ENCODE measurements at regions not wholly inside any gene's neighbourhood (a gene's known extent, or its start where the extent isn't known, plus 50 kb on each side); places are given as distances from the start of the nearest gene placed in this dataset.

DNA sequence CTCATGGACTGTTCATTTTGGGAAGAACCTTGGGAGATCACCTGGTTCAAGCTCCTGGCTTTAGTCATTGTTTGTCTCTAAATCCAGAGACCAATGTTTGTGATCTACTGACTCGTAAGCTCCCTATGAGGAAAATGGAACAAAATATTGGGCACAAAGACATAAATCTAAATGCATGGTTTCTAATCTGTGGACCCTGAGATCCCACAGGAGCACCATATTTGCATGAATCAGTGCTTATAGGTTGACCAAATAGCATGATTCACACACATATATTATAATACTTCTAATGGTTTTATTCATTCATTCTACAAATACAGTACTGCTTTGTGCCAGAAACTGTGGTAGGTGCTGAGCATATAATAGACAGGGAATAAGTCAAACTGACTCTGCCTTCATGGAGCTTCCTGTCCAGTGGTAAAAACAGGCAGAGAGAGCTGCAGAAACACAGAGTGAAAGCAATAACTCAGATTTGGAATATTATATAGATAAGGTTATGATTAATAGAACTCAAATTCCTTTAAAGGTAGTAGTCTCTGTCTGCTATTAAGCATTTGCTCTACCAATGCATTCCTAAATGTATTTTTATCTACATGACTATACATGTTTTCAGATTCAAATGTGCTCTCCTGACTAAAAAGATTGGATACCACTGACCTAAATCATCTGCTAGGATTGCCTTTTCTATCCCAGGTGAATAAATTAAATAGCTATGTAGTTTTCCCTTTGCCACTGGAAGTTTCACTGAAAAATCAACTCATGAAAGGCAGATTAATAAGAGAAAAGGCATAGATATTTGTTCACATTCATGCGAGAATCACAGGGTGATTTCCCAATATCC, 198.6 kb upstream of the CAMK1G start (continued):
- TF ChIP-seq, protein P1, sequence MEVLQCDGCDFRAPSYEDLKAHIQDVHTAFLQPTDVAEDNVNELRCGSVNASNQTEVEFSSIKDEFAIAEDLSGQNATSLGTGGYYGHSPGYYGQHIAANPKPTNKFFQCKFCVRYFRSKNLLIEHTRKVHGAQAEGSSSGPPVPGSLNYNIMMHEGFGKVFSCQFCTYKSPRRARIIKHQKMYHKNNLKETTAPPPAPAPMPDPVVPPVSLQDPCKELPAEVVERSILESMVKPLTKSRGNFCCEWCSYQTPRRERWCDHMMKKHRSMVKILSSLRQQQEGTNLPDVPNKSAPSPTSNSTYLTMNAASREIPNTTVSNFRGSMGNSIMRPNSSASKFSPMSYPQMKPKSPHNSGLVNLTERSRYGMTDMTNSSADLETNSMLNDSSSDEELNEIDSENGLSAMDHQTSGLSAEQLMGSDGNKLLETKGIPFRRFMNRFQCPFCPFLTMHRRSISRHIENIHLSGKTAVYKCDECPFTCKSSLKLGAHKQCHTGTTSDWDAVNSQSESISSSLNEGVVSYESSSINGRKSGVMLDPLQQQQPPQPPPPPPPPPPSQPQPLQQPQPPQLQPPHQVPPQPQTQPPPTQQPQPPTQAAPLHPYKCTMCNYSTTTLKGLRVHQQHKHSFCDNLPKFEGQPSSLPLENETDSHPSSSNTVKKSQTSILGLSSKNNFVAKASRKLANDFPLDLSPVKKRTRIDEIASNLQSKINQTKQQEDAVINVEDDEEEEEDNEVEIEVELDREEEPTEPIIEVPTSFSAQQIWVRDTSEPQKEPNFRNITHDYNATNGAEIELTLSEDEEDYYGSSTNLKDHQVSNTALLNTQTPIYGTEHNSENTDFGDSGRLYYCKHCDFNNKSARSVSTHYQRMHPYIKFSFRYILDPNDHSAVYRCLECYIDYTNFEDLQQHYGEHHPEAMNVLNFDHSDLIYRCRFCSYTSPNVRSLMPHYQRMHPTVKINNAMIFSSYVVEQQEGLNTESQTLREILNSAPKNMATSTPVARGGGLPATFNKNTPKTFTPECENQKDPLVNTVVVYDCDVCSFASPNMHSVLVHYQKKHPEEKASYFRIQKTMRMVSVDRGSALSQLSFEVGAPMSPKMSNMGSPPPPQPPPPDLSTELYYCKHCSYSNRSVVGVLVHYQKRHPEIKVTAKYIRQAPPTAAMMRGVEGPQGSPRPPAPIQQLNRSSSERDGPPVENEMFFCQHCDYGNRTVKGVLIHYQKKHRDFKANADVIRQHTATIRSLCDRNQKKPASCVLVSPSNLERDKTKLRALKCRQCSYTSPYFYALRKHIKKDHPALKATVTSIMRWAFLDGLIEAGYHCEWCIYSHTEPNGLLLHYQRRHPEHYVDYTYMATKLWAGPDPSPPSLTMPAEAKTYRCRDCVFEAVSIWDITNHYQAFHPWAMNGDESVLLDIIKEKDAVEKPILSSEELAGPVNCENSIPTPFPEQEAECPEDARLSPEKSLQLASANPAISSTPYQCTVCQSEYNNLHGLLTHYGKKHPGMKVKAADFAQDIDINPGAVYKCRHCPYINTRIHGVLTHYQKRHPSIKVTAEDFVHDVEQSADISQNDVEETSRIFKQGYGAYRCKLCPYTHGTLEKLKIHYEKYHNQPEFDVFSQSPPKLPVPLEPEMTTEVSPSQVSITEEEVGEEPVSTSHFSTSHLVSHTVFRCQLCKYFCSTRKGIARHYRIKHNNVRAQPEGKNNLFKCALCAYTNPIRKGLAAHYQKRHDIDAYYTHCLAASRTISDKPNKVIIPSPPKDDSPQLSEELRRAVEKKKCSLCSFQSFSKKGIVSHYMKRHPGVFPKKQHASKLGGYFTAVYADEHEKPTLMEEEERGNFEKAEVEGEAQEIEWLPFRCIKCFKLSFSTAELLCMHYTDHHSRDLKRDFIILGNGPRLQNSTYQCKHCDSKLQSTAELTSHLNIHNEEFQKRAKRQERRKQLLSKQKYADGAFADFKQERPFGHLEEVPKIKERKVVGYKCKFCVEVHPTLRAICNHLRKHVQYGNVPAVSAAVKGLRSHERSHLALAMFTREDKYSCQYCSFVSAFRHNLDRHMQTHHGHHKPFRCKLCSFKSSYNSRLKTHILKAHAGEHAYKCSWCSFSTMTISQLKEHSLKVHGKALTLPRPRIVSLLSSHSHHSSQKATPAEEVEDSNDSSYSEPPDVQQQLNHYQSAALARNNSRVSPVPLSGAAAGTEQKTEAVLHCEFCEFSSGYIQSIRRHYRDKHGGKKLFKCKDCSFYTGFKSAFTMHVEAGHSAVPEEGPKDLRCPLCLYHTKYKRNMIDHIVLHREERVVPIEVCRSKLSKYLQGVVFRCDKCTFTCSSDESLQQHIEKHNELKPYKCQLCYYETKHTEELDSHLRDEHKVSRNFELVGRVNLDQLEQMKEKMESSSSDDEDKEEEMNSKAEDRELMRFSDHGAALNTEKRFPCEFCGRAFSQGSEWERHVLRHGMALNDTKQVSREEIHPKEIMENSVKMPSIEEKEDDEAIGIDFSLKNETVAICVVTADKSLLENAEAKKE (CRISPR knock-in tag; IDR thresholded peaks at IDR 0.05): no peak

DNA sequence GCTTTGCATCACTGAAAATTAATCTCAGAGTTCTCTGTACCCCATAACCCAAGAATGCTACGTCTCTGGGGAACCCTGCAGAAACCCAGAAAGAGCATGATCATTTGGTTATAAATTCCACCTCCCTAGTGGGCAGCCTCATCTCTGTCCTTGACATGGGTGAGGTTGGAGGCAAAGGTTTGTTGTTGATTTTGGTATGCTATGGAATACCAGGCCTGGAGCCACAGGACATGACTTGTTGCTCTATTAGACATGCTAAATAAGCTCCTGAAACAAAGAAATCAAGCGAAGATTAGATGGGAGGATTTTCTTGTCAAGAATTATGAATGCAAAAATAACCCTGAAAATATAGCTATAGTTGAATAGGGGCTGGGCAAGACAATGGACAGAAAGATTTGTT, 197.4 kb upstream of the CAMK1G start:
- H3F3A ChIP-seq (replicated peaks; ENCODE audit: low read depth): 0 out of 2 replicates have a peak, but pooled peaks cover 3% of the 10 kb centered on the region
- no peak overlapping the region for H3K27ac ChIP-seq (ENCODE audit: low read depth)
- H3K9me2 ChIP-seq (ENCODE audit: insufficient read depth): peaks cover 24% of the 10 kb centered on the region
- H2AFZ ChIP-seq: no peak overlapping the region
- no peak for ATAC-seq
- peaks cover 41% of the 10 kb centered on the region for H3K4me1 Mint-ChIP-seq
- H3K27me3 ChIP-seq (ENCODE audit: insufficient read depth): no peaks in the 10 kb centered on the region
- H3K4me3 Mint-ChIP-seq: no peak overlapping the region
- H3K36me3 Mint-ChIP-seq (ENCODE audit: low read depth): peaks cover 4% of the 10 kb centered on the region; the same call in 2 of the 3 replicates
- H3K9me3 Mint-ChIP-seq: no peaks in the 10 kb centered on the region
- H3K36me3 ChIP-seq (ENCODE audit: insufficient read depth): no peaks in the 10 kb centered on the region
- no peak overlapping the region for H3K4me3 ChIP-seq
- H3K79me2 ChIP-seq (replicated peaks; ENCODE audit: insufficient read depth): no peaks in the 10 kb centered on the region
- H3K27ac Mint-ChIP-seq: no peak overlapping the region
- peaks cover 4% of the 10 kb centered on the region for H3K27me3 Mint-ChIP-seq (ENCODE audit: insufficient read depth, low read depth, poor library complexity)
- H4K20me1 ChIP-seq (replicated peaks; ENCODE audit: insufficient read depth): no peaks in the 10 kb centered on the region
- no peak overlapping the region for H3K4me2 ChIP-seq
- H3K4me1 ChIP-seq (ENCODE audit: insufficient read depth): peaks cover 51% of the 10 kb centered on the region
- no peak for DNase-seq (ENCODE audit: low spot score)
- TF ChIP-seq ZNF114 (CRISPR knock-in tag; IDR thresholded peaks at IDR 0.05): no peak
- no peak for TF ChIP-seq JUNB (IDR thresholded peaks at IDR 0.05; ENCODE audit: unreplicated experiment)
- no peak for TF ChIP-seq EZH2phosphoT487 (IDR thresholded peaks at IDR 0.05; ENCODE audit: unreplicated experiment)

All from GM23338 (cell line).